Neural cell (in vitro differentiated cells): ENCODE measurements at regions not wholly inside any gene's neighbourhood (a gene's known extent, or its start where the extent isn't known, plus 50 kb on each side); places are given as distances from the start of the nearest gene placed in this dataset.

Source experiments
- H2AFZ ChIP-seq: fragments of 200-600, 300-800 bp; sonication (generic), shearing (Covaris generic); 2 replicates; pipeline ENCODE4 v1.6.0; 2014; ENCODE audit warnings: low read depth, mild to moderate bottlenecking, antibody characterized with exemption, low read length, moderate library complexity
- H3F3A ChIP-seq: fragments of 200-600 bp; shearing (Covaris generic); 2 replicates; pipeline ENCODE4 v1.6.1; 2016; ENCODE audit warnings: mild to moderate bottlenecking, moderate library complexity, mixed read lengths, antibody characterized with exemption, low read length; ENCODE audit not compliant: insufficient read depth, poor library complexity, severe bottlenecking
- H3K27ac ChIP-seq: fragments of 200-600, 300-800 bp; sonication (generic), shearing (Covaris generic); 2 replicates; pipeline ENCODE4 v1.5.1; 2014; ENCODE audit warnings: mild to moderate bottlenecking, low read length, moderate library complexity
- H3K27me3 ChIP-seq: fragments of 300-800, 200-600 bp; sonication (generic), shearing (Covaris generic); 2 replicates; pipeline ENCODE4 v1.6.0; 2014; ENCODE audit warnings: mild to moderate bottlenecking, low read depth, low read length, moderate library complexity; ENCODE audit not compliant: insufficient read depth
- H3K36me3 ChIP-seq: fragments of 300-800, 200-600 bp; sonication (generic), shearing (Covaris generic); 2 replicates; pipeline ENCODE4 v1.5.1; 2014; ENCODE audit warnings: mild to moderate bottlenecking, antibody characterized with exemption, low read length, moderate library complexity; ENCODE audit not compliant: insufficient read depth
- H3K4me2 ChIP-seq: fragments of 300-800, 200-600 bp; sonication (generic), shearing (Covaris generic); 2 replicates; pipeline ENCODE4 v1.6.0; 2014; ENCODE audit warnings: mild to moderate bottlenecking, low read length
- H3K4me3 ChIP-seq: fragments of 300-800, 200-600 bp; sonication (generic), shearing (Covaris generic); 2 replicates; pipeline ENCODE4 v1.5.1; 2014; ENCODE audit warnings: mild to moderate bottlenecking, low read length, moderate library complexity
- H3K79me2 ChIP-seq: fragments of 200-600 bp; shearing (Covaris generic); replicated peaks from 2 replicates; pipeline ENCODE4 v1.6.0; 2014; ENCODE audit warnings: mild to moderate bottlenecking, low read length, moderate library complexity; ENCODE audit not compliant: insufficient read depth
- H3K9ac ChIP-seq: fragments of 300-800, 200-600 bp; sonication (generic), shearing (Covaris generic); 2 replicates; pipeline ENCODE4 v1.6.1; 2016; ENCODE audit warnings: mild to moderate bottlenecking, low read length, mixed read lengths
- H3K9me2 ChIP-seq: fragments of 200-600 bp; shearing (Covaris generic); 2 replicates; pipeline ENCODE4 v1.6.1; 2016; ENCODE audit warnings: mild to moderate bottlenecking, low read length, mixed read lengths; ENCODE audit not compliant: insufficient read depth
- H3K9me3 ChIP-seq: fragments of 200-600, 300-800 bp; sonication (generic), shearing (Covaris generic); 2 replicates; pipeline ENCODE4 v1.6.1; 2016; ENCODE audit warnings: mild to moderate bottlenecking, mixed run types, low read length, moderate library complexity, mixed read lengths
- H4K20me1 ChIP-seq: fragments of 200-600 bp; shearing (Covaris generic); 2 replicates; pipeline ENCODE4 v1.6.1; 2016; ENCODE audit warnings: mild to moderate bottlenecking, mixed run types; ENCODE audit not compliant: insufficient read depth
- CTCF ChIP-seq: fragments of 450-650 bp; IDR thresholded peaks from 2 replicates; pipeline ENCODE4 v1.5.1; 2014; ENCODE audit warnings: antibody characterized with exemption, mild to moderate bottlenecking, moderate library complexity; ENCODE audit not compliant: poor library complexity, severe bottlenecking
- EP300 ChIP-seq: fragments of 450-650 bp; conservative IDR thresholded peaks from 2 replicates; pipeline ENCODE4 v1.6.1; 2014; ENCODE audit warnings: antibody characterized with exemption, mild to moderate bottlenecking, moderate library complexity; ENCODE audit not compliant: poor library complexity, severe bottlenecking
- EZH2 ChIP-seq: fragments of 200-600, 300-800 bp; shearing (Covaris generic), sonication (generic); IDR thresholded peaks from 2 replicates; pipeline ENCODE4 v1.6.1; 2014; ENCODE audit warnings: antibody characterized with exemption, low read length, borderline replicate concordance, mild to moderate bottlenecking; ENCODE audit not compliant: insufficient read depth, poor library complexity, severe bottlenecking
- MXI1 ChIP-seq: fragments of 450-650 bp; conservative IDR thresholded peaks from 2 replicates; pipeline ENCODE4 v1.6.1; 2014; ENCODE audit warnings: antibody characterized with exemption, mild to moderate bottlenecking; ENCODE audit not compliant: poor library complexity, severe bottlenecking
- POLR2AphosphoS5 ChIP-seq: IDR thresholded peaks from 2 replicates; pipeline ENCODE4 v1.6.1; 2012
- RAD21 ChIP-seq: fragments of 450-650 bp; conservative IDR thresholded peaks from 2 replicates; pipeline ENCODE4 v1.6.1; 2014; ENCODE audit warnings: antibody characterized with exemption, mild to moderate bottlenecking, moderate library complexity
- REST ChIP-seq: IDR thresholded peaks from 2 replicates; pipeline ENCODE4 v1.6.1; 2012; ENCODE audit warnings: borderline replicate concordance
- SMC3 ChIP-seq: fragments of 450-650 bp; conservative IDR thresholded peaks from 2 replicates; pipeline ENCODE4 v1.6.1; 2014; ENCODE audit warnings: antibody characterized with exemption, mild to moderate bottlenecking, moderate library complexity; ENCODE audit not compliant: poor library complexity
- TAF1 ChIP-seq: IDR thresholded peaks from 2 replicates; pipeline ENCODE4 v1.6.1; 2012; ENCODE audit warnings: low read depth

- H2AFZ ChIP-seq = no peak overlapping the region
- no peak for TF ChIP-seq REST
- no peak for TF ChIP-seq CTCF
- no peak for TF ChIP-seq EP300
- TF ChIP-seq MXI1 = no peak
- TF ChIP-seq SMC3 = no peak
- TF ChIP-seq EZH2 = no peak
- no peak for TF ChIP-seq POLR2AphosphoS5
- no peak for TF ChIP-seq TAF1
- no peak for TF ChIP-seq RAD21
- no peaks in the 10 kb centered on the region for H3K27me3 ChIP-seq
- no peak overlapping the region for H3K4me2 ChIP-seq
- no peak overlapping the region for H3K9ac ChIP-seq
- no peaks in the 10 kb centered on the region for H4K20me1 ChIP-seq
- H3K36me3 ChIP-seq = no peaks in the 10 kb centered on the region
- H3F3A ChIP-seq = no peaks in the 10 kb centered on the region
- H3K9me2 ChIP-seq = no peaks in the 10 kb centered on the region
- H3K79me2 ChIP-seq = no peaks in the 10 kb centered on the region
- H3K27ac ChIP-seq = no peak overlapping the region
- no peak overlapping the region for H3K4me3 ChIP-seq
- no peaks in the 10 kb centered on the region for H3K9me3 ChIP-seq
Observed at GRCh38 chr14:53828820-53829219, 127.8 kb downstream of the BMP4 start.

GRCh38 chr14:53824061-53824460 lies 132.6 kb downstream of the BMP4 start:
- Histone ChIP-seq H3F3A (no peaks in the 10 kb centered on the region), H3K27me3 (no peaks in the 10 kb centered on the region), H3K9me3 (no peaks in the 10 kb centered on the region), H2AFZ (no peak overlapping the region), H3K9ac (no peak overlapping the region), H3K4me3 (no peak overlapping the region), H3K9me2 (no peaks in the 10 kb centered on the region), H4K20me1 (no peaks in the 10 kb centered on the region), H3K36me3 (no peaks in the 10 kb centered on the region), H3K79me2 (no peaks in the 10 kb centered on the region), H3K27ac (no peak overlapping the region), H3K4me2 (no peak overlapping the region)
- TF ChIP-seq CTCF = no peak
- no peak for TF ChIP-seq RAD21
- no peak for TF ChIP-seq EZH2
